ENCODE measurements at regions not wholly inside any gene's neighbourhood (a gene's known extent, or its start where the extent isn't known, plus 50 kb on each side); places are given as distances from the start of the nearest gene placed in this dataset.

- H3K27me3 ChIP-seq (ENCODE audit: control insufficient read depth, insufficient read depth, low read length), result no peaks in the 10 kb centered on the region
- no peak overlapping the region for H3K4me3 ChIP-seq (ENCODE audit: low read depth, low read length)
- no peak overlapping the region for H3K27ac ChIP-seq (ENCODE audit: low read depth, low read length)
- no peaks in the 10 kb centered on the region for H3K36me3 ChIP-seq (ENCODE audit: control insufficient read depth, insufficient read depth, low read length)
- no peaks in the 10 kb centered on the region for H3K9me3 ChIP-seq (ENCODE audit: control insufficient read depth, insufficient read depth, low read depth, low read length)
- no peak overlapping the region for H3K9ac ChIP-seq (ENCODE audit: low read length)
- H3K4me1 ChIP-seq (ENCODE audit: control insufficient read depth, insufficient read depth, low read length), result no peaks in the 10 kb centered on the region
These were observed 183.5 kb upstream of the HS6ST1 start for GRCh38 chr2:128502200-128502599.

- no peaks in the 10 kb centered on the region for H3K9me3 ChIP-seq (ENCODE audit: control insufficient read depth, insufficient read depth, low read depth, low read length)
- no peak overlapping the region for H3K9ac ChIP-seq (ENCODE audit: low read length)
- H3K4me1 ChIP-seq (ENCODE audit: control insufficient read depth, insufficient read depth, low read length), result no peaks in the 10 kb centered on the region
- H3K27ac ChIP-seq (ENCODE audit: low read depth, low read length), result no peak overlapping the region
- no peaks in the 10 kb centered on the region for H3K27me3 ChIP-seq (ENCODE audit: control insufficient read depth, insufficient read depth, low read length)
- H3K4me3 ChIP-seq (ENCODE audit: low read depth, low read length), result no peak overlapping the region
- no peaks in the 10 kb centered on the region for H3K36me3 ChIP-seq (ENCODE audit: control insufficient read depth, insufficient read depth, low read length)
These were observed 184.1 kb upstream of the HS6ST1 start for GRCh38 chr2:128502638-128503246.

DNA sequence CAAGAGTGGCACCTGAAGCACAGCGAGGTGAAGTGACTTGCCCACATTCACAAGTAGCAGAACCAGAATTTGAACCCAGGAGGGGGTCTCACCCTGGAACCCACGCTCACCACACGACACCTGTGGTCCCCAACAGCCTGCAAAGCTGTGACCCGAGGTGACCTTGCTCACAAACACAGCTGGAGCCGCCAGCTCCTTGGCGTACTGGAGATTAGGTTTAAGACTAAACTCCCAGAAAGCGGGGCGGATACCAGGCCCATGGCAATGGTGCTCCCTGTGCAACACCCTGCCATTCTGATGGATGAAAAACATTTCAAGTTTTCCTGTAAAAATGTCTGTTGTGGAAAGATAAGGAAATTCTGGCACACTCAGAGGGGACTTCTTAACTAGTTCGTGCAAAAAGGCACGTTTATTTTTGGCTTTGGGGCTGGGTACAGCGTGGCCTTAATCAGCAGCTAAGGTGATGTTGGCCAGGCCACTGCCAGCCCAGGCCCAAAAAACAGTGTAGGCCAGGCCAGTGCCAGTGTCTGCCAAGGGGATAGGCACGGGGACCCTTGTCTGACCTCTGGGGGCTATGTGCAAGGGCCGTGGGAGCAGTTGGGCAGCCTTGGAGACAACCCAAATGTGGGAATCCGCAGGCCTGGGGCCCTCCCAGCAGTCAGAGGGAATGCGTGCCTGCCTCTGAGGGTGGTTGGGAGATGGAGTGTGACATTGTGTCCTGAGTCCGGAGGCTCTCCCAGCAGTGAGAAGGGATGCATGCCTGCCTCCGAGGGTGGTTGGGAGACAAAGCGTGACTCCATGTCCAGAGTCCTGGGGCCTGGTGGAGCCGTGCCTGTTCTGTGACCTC is 185.0 kb upstream of the HS6ST1 start:
- Histone ChIP-seq H3K9ac (ENCODE audit: low read length) (no peak overlapping the region), H3K36me3 (ENCODE audit: control insufficient read depth, insufficient read depth, low read length) (no peaks in the 10 kb centered on the region), H3K27ac (ENCODE audit: low read depth, low read length) (no peak overlapping the region), H3K4me1 (ENCODE audit: control insufficient read depth, insufficient read depth, low read length) (no peaks in the 10 kb centered on the region), H3K4me3 (ENCODE audit: low read depth, low read length) (no peak overlapping the region), H3K9me3 (ENCODE audit: control insufficient read depth, insufficient read depth, low read depth, low read length) (no peaks in the 10 kb centered on the region), H3K27me3 (ENCODE audit: control insufficient read depth, insufficient read depth, low read length) (no peaks in the 10 kb centered on the region)

DNA sequence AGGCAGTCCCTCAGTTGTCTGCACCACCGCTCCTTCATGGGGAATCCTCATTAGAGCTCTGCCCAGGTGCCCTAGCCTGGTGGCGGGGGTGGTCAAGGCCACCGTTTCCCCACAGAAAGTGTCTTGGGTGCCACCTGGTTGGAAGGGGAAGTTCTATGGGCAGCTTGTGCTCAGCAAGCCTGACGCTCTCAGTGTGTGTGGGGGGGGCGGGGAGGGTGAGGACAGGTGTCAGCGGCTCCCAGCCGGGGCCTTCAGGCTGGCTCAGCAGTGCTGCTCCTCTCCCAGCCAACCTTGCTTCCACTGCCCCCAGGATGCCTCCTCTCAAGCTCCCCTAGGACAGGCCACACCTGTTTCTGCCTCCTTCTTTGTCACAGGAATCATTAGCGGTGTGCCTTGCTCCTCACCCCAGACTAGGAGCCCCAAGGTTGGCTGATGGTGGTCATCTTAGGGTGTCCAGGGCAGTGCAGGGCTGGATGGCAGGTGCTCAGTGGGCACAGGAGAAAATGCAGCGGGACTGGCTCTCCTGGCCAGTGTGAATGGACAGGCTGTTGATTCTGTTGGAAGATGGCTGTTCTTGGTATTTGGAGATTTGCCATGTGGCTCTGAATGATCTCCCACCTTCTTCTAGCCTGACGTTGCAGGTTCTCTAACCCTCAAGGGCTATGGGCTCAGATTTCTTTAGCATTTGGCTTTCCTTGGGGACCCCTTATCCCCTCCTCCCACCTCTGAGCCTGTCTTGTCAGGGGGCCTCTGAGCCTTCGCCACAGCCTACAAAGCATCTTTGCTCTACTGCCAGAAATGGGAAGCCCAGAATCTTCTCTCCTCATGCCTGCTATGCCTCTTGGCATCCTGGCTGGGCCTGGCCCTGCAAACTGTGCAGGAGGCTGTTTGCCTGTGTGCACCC is 185.8 kb upstream of the HS6ST1 start:
- no peak overlapping the region for H3K9ac ChIP-seq (ENCODE audit: low read length)
- no peaks in the 10 kb centered on the region for H3K27me3 ChIP-seq (ENCODE audit: control insufficient read depth, insufficient read depth, low read length)

GRCh38 chr2:128505150-128505490 is 186.5 kb upstream of the HS6ST1 start:
- H3K36me3 ChIP-seq (ENCODE audit: control insufficient read depth, insufficient read depth, low read length), result no peaks in the 10 kb centered on the region
- no peak overlapping the region for H3K9ac ChIP-seq (ENCODE audit: low read length)
- no peak overlapping the region for H3K27ac ChIP-seq (ENCODE audit: low read depth, low read length)
- H3K27me3 ChIP-seq (ENCODE audit: control insufficient read depth, insufficient read depth, low read length), result no peaks in the 10 kb centered on the region
- no peaks in the 10 kb centered on the region for H3K9me3 ChIP-seq (ENCODE audit: control insufficient read depth, insufficient read depth, low read depth, low read length)
- no peaks in the 10 kb centered on the region for H3K4me1 ChIP-seq (ENCODE audit: control insufficient read depth, insufficient read depth, low read length)
- no peak overlapping the region for H3K4me3 ChIP-seq (ENCODE audit: low read depth, low read length)

More for the DNA sequence above, 185.8 kb upstream of the HS6ST1 start:
- Histone ChIP-seq H3K4me1 (ENCODE audit: control insufficient read depth, insufficient read depth, low read length) (no peaks in the 10 kb centered on the region), H3K9me3 (ENCODE audit: control insufficient read depth, insufficient read depth, low read depth, low read length) (no peaks in the 10 kb centered on the region), H3K27ac (ENCODE audit: low read depth, low read length) (no peak overlapping the region), H3K36me3 (ENCODE audit: control insufficient read depth, insufficient read depth, low read length) (no peaks in the 10 kb centered on the region), H3K4me3 (ENCODE audit: low read depth, low read length) (no peak overlapping the region)

DNA sequence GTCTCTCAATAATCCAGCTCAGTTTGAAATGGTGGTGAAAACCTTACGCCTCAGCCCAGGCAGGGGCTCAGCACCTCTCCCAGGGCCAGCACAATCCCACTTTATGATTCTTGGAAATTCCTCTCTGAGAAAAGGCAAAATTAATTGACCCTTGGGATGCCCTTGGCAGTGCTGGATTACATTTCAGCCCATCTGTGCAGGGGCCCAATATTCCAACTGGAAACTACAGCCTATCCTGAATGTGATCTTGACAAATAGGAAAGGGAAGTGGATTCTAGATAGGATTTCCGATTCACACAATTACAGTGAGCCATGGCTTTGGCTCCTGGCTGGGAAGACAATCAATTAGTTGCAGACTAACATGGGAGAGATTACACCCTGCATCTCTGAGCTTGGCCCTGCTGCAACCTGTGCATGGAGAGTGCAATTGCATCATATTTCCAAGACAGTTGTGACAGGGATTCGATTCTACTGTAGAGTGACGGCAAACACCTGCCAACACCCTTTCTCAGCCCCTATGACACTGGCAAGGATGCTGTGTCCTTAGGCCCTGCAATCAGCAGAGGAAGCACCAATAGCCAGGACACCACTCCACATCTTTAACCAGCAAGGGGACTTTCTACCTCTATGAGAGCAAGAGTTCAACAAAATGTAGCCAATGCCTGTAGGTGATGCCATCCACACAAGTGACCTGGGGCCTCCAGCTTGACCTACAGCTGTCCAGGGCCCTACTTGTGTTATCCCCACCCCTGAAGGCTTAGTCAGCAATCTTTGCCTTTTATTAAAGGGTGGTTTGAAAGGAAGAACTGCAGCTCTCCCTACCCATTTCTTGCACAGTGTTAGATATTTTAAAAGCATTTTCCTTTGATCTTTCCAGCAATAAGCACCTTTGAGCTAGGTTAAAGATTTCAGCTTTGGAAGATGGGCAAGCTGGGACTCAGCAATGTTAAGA is 187.2 kb upstream of the HS6ST1 start:
- H3K9ac ChIP-seq (ENCODE audit: low read length), result no peak overlapping the region
- H3K36me3 ChIP-seq (ENCODE audit: control insufficient read depth, insufficient read depth, low read length), result no peaks in the 10 kb centered on the region
- H3K27me3 ChIP-seq (ENCODE audit: control insufficient read depth, insufficient read depth, low read length), result no peaks in the 10 kb centered on the region
- no peaks in the 10 kb centered on the region for H3K4me1 ChIP-seq (ENCODE audit: control insufficient read depth, insufficient read depth, low read length)
- H3K4me3 ChIP-seq (ENCODE audit: low read depth, low read length), result no peak overlapping the region
- no peaks in the 10 kb centered on the region for H3K9me3 ChIP-seq (ENCODE audit: control insufficient read depth, insufficient read depth, low read depth, low read length)
- no peak overlapping the region for H3K27ac ChIP-seq (ENCODE audit: low read depth, low read length)

DNA sequence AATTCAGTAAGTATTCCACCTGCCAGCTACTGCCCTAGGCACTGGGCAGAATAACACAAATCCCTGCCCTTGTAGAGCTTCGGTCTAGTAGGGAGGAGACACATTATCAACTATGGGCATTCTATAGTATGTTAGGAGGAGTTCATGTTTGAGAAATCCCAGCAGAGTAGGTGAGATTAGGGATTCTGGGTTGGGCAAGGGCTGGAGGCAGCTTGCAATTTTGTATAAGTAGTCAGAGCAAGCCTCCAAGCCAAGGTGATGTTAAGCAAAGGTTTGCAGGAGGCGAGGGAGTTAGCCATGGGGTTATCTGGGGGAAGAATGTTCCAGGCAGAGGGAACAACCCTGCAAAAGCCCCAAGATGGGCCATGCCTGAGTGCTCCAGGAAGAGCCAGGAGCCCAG is 187.9 kb upstream of the HS6ST1 start:
- Histone ChIP-seq H3K36me3 (ENCODE audit: control insufficient read depth, insufficient read depth, low read length) (no peaks in the 10 kb centered on the region), H3K27ac (ENCODE audit: low read depth, low read length) (no peak overlapping the region), H3K9ac (ENCODE audit: low read length) (no peak overlapping the region), H3K4me3 (ENCODE audit: low read depth, low read length) (no peak overlapping the region), H3K9me3 (ENCODE audit: control insufficient read depth, insufficient read depth, low read depth, low read length) (no peaks in the 10 kb centered on the region), H3K27me3 (ENCODE audit: control insufficient read depth, insufficient read depth, low read length) (no peaks in the 10 kb centered on the region), H3K4me1 (ENCODE audit: control insufficient read depth, insufficient read depth, low read length) (no peaks in the 10 kb centered on the region)

- no peaks in the 10 kb centered on the region for H3K9me3 ChIP-seq (ENCODE audit: control insufficient read depth, insufficient read depth, low read depth, low read length)
- no peaks in the 10 kb centered on the region for H3K36me3 ChIP-seq (ENCODE audit: control insufficient read depth, insufficient read depth, low read length)
- no peak overlapping the region for H3K27ac ChIP-seq (ENCODE audit: low read depth, low read length)
- no peak overlapping the region for H3K4me3 ChIP-seq (ENCODE audit: low read depth, low read length)
- H3K27me3 ChIP-seq (ENCODE audit: control insufficient read depth, insufficient read depth, low read length), result no peaks in the 10 kb centered on the region
- no peak overlapping the region for H3K9ac ChIP-seq (ENCODE audit: low read length)
- no peaks in the 10 kb centered on the region for H3K4me1 ChIP-seq (ENCODE audit: control insufficient read depth, insufficient read depth, low read length)
These were observed 192.2 kb upstream of the HS6ST1 start for GRCh38 chr2:128510701-128511397.

DNA sequence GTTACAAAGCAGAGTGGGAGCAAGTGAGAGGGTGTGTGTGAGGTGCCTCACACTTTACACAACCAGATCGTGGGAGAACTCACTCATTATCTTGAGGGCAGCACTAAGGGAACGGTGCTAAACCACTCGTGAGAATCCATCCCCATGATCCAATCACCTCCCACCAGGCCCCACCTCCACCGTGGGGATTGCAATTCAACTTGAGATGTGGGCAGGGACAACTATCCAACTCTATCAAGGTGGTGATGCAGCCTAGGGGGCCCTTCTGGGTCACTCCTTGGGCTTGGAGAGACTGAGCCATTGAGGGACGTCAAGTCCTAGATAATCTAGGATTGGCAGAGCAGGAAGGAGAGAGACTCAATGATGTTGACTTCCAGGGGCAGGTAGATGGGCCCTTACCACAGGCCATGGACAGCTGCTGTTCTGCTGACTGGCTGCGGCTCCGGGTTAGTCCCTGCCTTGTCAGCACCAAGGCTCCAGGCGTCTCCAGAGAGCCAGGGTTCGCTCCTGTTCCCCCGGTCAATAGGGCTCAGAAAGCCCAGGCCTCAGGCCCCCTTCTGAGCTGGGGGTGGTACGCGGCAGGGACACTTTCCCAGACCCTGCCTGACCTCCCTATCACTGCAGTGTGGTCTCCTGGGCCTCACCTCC is 193.2 kb upstream of the HS6ST1 start:
- no peak overlapping the region for H3K4me3 ChIP-seq (ENCODE audit: low read depth, low read length)
- no peak overlapping the region for H3K27ac ChIP-seq (ENCODE audit: low read depth, low read length)
- no peak overlapping the region for H3K9ac ChIP-seq (ENCODE audit: low read length)
- no peaks in the 10 kb centered on the region for H3K27me3 ChIP-seq (ENCODE audit: control insufficient read depth, insufficient read depth, low read length)
- no peaks in the 10 kb centered on the region for H3K9me3 ChIP-seq (ENCODE audit: control insufficient read depth, insufficient read depth, low read depth, low read length)
- no peaks in the 10 kb centered on the region for H3K4me1 ChIP-seq (ENCODE audit: control insufficient read depth, insufficient read depth, low read length)
- no peaks in the 10 kb centered on the region for H3K36me3 ChIP-seq (ENCODE audit: control insufficient read depth, insufficient read depth, low read length)
